CD4-positive, alpha-beta T cell treated with Interleukin-17A for 1 hour (primary cell): ENCODE measurements at regions not wholly inside any gene's neighbourhood (a gene's known extent, or its start where the extent isn't known, plus 50 kb on each side); places are given as distances from the start of the nearest gene placed in this dataset.

ENCODE experiments used
- DNase-seq: peaks from one replicate; pipeline ENCODE4 v3.0.0-alpha.2; 2020

DNA sequence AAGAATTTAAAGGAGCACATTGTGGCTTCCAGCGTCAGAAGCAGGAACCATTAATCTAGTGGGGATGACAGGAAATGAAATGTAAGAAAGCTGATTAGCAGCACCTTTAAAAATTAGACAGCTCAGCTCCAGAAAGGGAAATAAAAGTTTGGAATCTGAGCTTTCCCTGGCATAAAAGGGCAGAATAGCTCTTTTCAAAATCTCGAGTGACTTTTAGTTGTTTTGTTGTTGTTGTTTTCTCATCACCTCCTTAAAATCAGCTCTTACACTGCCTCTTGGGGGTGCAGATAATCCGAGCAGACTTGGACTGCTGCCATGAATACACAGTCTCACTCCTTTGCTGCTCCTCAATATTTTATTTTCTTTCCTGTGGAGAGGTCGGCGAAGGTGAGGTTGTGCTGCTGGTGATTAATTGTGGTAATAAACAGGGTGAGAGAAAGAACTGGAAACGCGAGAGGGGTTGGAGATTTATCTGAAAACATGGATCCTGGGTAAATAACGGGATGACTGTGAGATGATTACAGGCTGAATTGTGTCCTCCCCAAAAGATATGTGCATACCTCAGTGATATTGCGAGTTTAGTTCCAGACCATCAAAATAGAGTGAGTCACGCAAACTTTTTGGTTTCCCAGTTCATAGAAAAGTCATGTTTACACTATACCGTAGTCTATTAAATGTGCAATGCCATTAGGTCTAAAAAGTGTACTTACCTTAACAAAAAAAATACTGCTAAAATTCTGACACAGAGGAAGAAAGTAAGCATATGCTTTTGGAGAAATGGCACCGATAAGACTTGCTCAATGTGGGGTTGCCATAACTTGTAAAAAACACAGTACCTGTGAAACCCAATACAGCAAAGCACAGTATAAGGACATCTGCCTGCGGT is 787.7 kb downstream of the UQCRFS1 start:
- no peak for DNase-seq

DNA sequence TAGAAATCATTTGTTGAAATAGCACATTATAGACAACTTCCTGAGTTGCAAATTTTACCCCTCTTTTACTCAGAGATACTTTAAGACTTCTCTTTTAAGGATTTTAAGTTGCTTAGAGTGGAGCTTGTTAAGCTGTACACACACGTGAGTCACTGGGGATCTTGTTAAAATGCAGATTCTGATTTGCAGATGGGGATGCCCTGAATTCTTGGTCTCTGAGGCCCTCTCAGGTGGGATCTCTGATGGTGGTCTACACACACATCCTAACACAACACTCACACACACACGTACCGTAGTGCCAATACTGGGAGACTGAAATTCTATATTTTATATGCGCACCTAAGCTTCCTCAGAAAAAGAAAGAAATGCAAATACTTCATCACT is 788.3 kb downstream of the UQCRFS1 start:
- no peak for DNase-seq

DNA sequence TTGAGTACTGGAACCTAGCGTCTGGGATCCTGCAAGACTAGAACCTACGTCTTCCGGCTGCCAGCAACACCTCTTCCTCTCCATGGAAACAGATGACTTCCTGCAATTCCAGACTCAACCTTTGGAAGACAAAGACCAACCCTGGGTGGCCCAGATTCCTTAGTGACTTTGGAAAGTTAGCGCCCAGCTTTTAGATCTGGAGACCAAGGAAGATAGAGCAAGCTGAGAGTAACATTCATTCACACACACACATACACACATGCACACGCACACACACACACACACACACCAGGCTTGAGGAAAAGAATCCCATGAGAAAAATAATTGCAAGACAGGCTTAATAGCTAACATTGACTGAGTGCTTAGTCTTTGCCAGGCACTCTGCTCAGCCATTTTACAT is 788.9 kb downstream of the UQCRFS1 start:
- DNase-seq: no peak

DNA sequence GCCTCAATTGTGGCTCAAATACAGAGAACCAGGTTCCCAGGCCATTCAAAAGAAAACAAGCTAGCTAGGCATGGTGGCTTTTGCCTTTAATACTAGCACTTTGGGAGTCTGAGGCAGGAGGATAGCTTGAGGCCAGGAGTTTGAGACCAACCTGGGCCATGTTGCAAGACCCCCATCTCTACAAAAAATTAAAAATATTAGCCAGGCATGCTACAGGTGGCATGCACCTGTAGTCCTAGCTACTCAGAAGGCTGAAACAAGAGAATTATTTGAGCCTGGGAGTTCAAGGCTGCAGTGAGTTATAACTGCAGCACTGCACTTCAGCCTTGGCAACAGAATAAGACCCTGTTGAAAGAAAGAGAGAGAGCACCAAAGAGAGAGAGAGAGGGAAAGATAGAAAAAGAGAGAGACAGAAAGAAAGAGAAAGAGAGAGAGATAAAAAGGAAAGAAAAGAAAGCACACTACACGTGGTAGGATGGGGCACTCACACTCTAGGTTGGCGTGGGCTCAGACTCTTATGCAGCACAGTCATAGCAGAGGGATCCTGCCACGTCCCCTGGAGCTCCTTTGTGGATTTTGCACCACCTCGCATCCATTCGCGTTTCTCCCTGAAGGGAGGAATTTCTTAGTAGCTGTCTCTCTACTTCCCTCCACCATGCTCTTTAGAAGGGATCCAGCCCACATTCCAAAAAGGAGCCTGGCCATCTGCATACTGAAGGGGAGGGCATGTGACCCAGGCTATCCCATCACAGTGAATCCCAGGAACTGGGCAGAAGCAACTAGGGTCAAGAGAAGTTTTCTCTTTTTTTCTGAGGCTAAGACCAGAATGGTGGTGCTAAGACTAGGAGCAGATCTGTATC is 789.9 kb downstream of the UQCRFS1 start:
- no peak for DNase-seq

DNA sequence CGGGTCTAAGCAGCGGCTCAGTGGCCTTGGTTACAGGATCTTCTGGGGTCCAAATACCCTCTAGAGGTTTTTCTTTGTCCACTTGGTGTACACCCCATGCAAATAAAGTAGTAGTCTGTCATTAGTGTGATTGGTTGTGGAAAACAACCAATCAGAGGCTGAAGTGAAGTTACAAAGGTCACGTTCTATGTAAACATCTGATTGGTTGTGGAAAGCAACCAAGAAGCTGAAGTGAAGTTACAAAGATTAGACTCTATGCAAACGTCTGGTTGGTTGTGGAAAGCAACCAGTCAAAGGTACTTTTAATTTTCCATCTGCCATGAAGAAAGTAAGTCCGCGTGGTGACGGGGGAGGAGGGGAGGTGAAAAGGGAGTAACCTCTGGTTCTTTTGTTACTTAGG is 790.9 kb downstream of the UQCRFS1 start:
- no peak for DNase-seq

DNA sequence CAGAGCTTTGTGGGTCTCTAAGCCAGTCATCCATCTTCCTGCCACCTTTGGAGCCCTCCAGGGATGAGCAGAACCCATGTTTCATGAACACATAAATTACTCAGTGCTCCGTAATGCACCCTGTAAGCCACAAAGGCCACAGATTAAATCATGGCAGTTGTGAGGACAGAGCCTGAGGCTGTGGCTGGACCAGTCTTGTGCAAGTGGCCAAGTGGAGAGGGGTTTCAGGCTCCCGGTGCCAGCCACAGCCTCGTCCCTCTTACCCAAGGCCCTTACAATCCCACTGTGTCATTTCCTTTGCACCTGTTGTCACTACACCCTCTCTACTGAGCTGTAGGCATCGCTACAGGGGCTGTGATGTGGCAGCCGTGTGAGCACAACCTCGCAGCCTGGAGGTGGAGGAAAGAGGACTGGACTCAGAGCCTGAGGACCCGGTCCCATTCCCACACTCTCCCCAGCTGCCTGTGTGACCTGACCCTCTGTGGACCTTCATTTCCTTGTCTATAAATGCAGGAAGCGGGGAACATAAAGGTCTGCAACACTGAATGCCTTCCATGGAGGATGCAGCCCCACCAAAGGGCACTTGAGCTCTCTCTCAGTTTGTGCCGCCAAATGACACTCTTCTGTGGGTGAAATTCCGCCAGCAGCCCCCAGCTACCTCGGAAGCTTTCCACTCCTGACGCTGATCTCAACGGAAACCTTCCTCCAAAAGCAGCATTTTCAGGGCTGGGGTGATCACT is 792.0 kb downstream of the UQCRFS1 start:
- DNase-seq: no peak

DNA sequence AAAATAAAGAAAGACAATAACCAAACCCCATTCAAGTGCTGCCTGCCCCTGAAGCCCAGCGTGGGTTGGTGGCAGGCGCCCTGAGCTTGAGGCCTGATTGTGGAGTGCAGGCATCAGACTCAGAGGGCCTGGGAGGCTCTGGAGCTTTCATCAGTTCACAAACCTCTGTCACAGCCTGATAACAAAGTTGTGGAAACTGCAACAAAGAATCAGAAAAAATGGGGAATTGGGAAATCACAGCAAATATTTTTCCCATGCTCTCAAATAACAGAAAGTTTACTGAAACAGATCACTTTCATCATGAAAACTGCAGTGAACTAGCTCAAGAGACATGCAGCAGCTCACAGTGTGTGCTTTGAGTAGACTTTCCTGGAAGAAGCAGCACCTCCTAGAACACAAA is 793.6 kb downstream of the UQCRFS1 start:
- DNase-seq: no peak

DNA sequence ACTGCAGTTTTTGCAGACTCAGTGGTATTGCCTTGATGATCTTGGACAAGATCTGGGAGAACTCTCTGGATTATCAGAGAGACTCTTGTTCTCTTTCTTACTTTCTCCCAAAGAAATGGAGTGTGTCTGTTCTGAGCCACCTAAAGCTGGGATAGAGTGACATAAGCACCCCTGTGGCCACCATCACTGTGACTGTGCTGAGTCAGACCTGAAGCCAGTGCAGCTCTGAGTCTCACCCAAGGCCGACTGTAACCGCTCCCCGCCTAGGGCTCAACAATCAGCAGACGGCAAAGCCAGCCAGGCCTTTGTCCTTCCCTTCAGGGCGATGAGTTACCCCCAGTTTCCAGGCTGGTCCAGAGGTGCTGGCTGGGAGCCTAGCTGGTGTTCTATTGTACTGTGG is 795.6 kb downstream of the UQCRFS1 start:
- DNase-seq: no peak

DNA sequence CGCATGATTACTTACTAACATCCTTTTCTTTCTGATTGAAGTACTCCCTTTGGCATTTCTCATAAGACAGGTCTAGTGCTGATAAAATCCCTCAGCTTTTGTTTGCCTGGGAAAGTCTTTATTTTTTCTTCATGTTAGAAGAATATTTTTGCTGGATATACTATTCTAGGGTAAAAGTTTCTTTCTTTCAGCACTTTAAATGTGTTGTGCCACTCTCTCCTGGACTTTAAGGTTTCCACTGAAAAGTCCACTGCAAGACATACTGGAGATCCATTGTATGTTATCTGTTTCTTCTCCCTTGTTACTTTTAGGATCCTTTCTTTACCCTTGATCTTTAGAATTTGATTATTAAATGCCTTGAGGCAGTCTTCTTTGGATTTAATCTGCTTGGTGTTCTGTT is 796.7 kb downstream of the UQCRFS1 start:
- DNase-seq: no peak

DNA sequence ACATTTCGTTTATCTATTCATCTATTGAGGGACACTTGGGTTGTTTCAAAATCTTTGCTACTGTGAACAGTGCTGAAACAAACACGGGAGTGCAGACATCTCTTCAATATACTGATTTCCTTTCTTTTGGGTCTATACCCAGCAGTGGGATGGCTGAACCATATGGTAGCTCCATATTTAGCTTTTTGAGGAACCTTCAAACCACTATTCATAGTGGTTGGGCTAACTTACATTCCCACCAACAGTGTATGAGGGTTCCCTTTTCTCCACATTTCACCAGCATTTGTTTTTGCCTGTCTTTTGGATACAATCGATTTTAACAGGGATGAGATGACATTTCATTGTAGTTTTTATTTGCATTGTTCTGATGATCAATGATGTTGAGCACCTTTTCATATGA is 798.2 kb downstream of the UQCRFS1 start:
- no peak for DNase-seq

DNA sequence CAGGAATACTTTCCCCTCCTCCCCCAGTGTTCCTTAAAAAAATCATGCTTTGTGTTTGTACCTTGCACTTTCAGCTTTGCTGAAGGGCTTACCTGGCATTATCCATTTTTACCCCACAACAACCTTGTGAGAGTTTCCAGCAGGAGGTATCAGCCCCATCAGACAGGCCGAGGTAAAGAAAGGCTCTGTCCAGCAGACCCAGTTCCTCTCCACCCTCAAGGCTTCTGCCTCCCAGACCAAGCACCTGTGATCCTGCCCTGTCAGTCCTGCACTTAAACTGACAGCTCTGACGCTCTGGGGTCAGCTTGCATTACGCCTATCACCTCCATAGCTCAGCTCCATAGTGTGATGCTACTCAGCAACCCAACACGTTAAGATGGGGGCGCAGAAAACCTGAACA is 803.1 kb downstream of the UQCRFS1 start:
- DNase-seq: no peak

DNA sequence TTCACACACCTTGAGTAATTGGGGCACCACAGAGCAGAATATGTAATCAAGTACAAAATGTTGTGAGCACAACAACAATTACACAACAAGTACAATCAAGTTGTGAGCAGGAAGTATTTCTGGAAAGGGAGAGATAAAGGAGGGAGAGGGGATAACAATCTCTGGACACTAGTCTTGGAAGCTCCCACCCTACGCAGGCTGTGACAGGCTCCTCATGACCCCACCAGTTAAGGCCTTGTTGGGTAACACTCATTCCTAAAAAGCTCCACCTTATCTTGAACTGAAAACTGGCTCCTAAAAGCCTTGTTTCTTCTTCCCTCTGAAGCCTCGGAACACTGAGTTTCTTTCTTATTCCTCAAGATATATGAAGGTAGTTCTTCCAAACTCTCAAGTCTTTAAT is 806.0 kb downstream of the UQCRFS1 start:
- DNase-seq: no peak

DNA sequence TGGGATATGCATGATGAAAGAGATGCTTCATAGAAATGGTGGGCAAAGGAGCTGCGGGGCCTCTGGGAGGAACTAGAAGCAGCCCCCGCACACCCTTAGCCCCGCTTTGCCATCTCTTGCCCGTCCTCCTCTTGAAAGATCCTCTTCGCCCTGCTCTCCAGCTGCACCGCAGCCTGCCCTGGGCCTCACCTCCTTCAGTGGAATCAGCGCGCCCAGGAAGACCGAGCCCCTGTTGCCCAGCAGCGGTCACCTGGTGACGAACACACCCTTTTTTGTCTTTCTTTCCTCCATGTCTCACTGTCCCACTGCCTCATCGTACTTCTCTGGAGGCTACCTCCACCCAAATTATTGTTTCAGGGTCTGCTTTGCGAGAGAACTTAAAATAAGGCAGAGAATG is 807.6 kb downstream of the UQCRFS1 start:
- no peak for DNase-seq

DNA sequence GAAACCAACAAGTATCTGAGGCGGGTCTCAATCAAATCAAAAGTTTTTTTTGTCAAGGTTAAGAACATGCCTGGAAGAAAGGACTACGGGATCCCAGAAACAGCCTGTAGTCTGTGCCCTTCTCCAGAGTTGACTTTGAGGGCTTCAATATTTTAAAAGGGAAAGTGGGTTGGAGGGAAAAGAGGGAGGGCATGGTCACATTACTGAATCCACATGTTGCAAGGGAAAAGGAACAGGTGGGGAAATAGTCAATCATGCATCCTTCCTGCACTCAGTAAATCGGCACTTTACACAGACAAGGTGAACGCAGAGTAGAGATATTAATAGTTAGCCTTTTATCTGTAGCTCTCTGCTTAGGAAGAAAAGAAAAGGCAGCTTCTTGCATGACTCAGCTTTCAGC is 808.5 kb downstream of the UQCRFS1 start:
- no peak for DNase-seq

DNA sequence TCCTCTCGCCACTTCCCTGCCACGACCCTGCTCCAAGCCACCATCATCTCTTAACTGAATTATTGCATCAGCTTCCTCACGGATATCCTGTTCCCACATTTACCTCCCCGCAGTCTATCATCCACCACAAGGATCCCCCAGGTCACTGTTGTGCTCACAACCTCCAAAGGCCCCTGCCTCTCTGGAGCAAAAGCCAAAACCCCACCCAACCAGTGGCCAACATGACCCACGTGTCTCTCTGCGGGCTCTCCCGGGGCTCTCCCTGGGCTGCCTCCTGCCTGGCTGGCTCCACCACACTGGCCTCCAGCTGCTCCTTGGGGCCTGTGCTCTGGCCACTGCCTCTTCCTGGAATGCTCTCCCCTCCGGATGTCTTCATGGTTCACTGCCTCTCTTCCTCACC is 809.3 kb downstream of the UQCRFS1 start:
- DNase-seq: no peak

DNA sequence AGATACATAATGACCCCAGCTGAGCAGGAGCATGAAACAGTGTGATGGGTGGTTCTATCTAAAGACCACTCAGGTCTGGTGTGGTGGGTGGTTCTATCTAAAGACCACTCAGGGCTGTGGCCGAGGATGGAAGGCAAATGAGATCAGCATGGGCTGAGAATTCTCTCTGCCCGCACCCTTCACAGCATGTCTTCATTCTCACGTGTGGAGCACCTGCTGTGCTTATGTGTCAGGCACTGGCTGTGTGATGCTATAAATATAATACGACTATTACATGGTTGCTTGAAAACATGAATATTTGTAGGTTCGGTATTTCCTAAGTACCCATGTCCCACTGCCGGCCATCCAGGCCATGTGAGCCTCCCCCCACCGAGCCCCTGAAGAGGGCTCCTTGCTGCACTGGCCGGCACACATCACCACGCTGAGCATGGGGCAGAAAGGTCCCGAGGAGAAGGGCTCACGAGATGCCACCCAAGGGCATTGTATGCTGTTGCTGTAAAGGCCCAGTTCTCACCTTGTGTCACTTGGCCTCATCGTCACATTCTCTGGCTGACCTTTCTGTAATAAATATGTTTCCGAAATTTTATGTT is 810.2 kb downstream of the UQCRFS1 start:
- DNase-seq: no peak

DNA sequence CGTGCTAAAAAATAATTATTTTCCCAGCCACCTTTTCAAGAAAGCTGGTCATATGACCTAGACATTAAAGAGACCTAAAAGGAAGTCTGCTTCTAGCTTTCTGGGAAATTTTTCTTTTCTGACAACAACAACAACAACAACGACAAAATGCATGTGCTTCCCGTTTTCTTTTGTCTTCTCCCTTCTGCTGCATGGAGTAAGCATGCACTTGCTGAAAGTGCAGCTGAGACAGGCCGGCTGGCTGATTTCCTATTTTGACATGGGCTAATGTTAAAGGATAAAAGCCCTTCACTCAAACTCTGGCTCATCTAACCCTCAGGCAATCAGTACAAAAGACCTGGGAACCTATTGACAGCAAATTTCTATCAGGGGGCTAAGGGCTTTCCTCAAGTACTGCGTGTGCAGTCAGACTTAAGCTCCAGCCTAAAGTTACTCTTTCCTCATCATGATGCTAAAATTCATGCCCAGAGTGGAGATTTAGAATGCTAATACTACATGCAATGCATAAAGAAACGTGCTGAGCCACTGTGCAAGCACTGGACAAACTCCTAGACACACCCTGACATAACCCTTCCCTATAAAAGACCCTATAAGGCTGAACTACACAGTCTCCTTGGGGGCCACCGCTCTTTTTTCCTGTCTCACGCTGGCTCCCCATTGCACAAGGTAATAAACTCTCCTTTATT is 811.1 kb downstream of the UQCRFS1 start:
- no peak for DNase-seq

DNA sequence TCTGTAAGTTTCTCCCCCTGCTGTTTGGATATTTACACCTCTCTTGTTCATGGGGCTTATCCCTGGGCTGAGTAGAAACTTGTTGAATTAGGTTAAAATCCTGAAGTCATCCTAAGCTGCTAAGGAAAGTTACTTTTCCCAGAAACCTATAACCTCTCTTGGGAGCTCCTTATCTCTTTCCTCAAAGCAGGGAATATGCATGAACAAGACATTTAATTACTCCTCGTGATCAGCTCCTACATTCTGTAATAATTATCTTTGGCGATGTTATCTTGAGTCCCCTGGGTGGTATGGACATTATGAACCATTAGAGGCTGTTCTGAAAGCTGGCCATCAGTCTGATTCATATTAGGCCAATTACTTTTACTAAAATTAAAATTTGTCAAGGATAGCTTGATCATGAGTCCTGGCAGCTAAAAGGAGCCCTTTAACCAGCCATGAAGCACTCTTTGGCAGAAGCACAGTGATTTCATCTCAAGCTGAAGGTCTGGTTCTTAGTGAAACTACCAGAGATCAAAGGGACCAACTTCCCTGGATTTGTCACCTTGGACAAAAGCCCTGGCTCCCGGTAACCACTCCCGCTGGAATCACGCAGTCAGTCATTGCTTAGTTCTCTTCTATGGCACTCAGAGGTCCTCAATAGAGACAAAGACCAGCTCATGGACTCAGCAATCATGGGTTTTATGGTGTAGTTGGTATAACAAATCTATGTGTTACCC is 811.8 kb downstream of the UQCRFS1 start:
- DNase-seq: no peak

DNA sequence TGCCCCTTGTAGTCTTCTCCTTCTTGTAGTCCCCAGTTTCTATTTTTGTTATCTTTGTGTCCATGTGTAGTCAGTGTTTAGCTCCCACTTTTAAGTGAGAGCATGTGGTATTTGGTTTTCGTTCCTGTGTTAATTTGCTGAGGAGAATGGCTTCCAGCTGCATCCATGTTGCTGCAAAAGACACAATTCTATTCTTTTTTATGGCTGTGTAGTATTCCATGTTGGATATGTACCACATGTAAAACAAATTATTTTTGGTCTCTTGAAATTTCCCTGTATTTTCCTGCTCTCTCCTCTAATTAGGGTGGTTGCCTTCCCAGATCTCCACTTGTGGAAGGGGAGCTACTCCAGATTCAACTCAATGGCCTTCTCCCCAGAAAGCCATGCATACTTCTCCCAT is 813.8 kb downstream of the UQCRFS1 start:
- no peak for DNase-seq

DNA sequence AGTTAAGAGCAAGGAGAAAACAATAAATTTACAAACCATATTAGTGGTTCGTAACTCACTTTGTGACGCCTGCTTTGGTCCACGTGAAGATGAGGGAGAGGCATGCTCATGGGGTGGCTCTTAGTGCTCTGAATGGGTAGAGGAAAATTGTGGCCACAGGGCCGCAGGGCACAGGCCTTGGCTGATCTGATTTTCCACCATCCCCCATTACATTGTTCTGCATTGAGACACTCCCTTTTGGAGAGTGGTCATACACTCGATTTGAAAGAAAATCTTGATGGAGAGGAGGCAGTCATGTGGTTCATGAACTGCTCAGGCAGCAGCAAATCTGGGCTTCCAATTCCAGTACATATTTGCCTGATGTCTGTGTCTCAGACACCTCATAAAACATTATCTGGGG is 815.2 kb downstream of the UQCRFS1 start:
- DNase-seq: no peak

DNA sequence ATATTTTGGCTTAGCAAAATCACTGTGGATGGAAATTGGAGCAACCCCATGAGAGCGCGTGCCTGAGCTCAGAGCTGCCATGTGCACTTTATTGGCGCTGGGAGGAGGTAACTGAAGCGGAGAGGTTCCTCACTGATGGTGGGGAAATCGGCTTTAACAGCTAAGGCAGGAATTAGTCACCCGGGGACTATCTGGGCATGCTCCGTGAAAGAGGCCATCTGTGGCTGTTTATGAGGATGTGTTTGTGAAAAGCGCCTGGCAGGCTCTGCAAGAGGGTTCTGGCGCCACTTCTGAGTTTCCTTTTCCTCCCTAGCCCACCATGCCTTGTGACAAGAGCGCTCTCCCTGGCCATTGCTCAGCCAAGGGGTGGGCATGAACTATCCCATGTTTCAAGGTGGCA is 815.6 kb downstream of the UQCRFS1 start:
- DNase-seq: no peak

DNA sequence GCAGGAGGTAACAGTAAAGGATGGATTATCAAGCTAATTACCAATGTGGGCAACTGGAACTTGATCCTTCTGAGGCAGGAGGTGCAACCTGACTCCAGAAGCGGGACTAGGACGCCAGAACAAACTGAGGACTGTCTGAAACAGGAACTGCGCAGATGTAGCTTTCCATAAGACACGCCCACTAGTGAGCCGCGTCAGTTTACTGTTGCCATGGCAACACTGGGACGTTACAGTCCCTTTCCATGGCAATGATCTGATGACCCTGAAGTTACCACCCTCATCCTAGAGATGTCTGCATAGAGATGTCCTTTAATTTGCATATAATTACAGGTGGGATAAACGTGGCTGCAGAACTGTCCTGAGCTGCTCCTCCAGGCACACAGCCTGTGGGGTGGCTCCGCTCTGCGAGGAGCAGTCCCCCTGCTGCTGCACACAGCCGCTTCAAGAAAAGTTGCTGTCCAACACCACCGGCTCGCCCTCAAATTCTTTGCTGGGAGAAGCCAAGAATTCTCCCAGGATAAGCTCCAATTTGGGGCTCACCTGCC is 816.6 kb downstream of the UQCRFS1 start:
- DNase-seq: no peak
